ENCODE measurements at regions not wholly inside any gene's neighbourhood (a gene's known extent, or its start where the extent isn't known, plus 50 kb on each side); places are given as distances from the start of the nearest gene placed in this dataset.
"Not testable (repeated sequence)": the region's sequence is repeated elsewhere in the genome, so short reads cannot be mapped to it uniquely, and the experiment has no call there.

- DNase-seq: no peak
Measured at GRCh38 chr7:9231630-9232121, 798.3 kb downstream of the NXPH1 start.

- no peak for DNase-seq
Measured at GRCh38 chr7:9240001-9240400, 806.6 kb downstream of the NXPH1 start.

GRCh38 chr7:9241826-9242225, 808.4 kb downstream of the NXPH1 start:
- no peak for DNase-seq

- DNase-seq: no peak
Measured at GRCh38 chr7:9242636-9243035, 809.2 kb downstream of the NXPH1 start.

- DNase-seq: no peak
Measured at GRCh38 chr7:9250876-9251275, 817.5 kb downstream of the NXPH1 start.

- no peak for DNase-seq
Measured at GRCh38 chr7:9264395-9264794, 831.0 kb downstream of the NXPH1 start.

GRCh38 chr7:9280088-9280487, 846.7 kb downstream of the NXPH1 start:
- no peak for DNase-seq

GRCh38 chr7:9283246-9283645, 849.8 kb downstream of the NXPH1 start:
- DNase-seq: no peak

GRCh38 chr7:9302436-9302835, 869.0 kb downstream of the NXPH1 start:
- DNase-seq: no peak

GRCh38 chr7:9307131-9307530, 873.7 kb downstream of the NXPH1 start:
- no peak for DNase-seq

- no peak for DNase-seq
Measured at GRCh38 chr7:9324513-9324912, 891.1 kb downstream of the NXPH1 start.

- no peak for DNase-seq
Measured at GRCh38 chr7:9328296-9328695, 894.9 kb downstream of the NXPH1 start.

- no peak for DNase-seq
Measured at GRCh38 chr7:9349625-9350024, 916.2 kb downstream of the NXPH1 start.

GRCh38 chr7:9391221-9391620, 957.8 kb downstream of the NXPH1 start:
- DNase-seq: no peak

GRCh38 chr7:9391984-9392383, 958.6 kb downstream of the NXPH1 start:
- DNase-seq: no peak

- not testable (repeated sequence) for DNase-seq
Measured at GRCh38 chr7:9404386-9404785, 971.0 kb downstream of the NXPH1 start.

- no peak for DNase-seq
Measured at GRCh38 chr7:9407816-9408215, 974.4 kb downstream of the NXPH1 start.

- DNase-seq: no peak
Measured at GRCh38 chr7:9453521-9453920, 1020.1 kb downstream of the NXPH1 start.

GRCh38 chr7:9488555-9488954, 1055.1 kb downstream of the NXPH1 start:
- no peak for DNase-seq

GRCh38 chr7:9498303-9498702, 1064.9 kb downstream of the NXPH1 start:
- no peak for DNase-seq

GRCh38 chr7:9502269-9502668, 1068.9 kb downstream of the NXPH1 start:
- DNase-seq: no peak

GRCh38 chr7:9504678-9505077, 1071.3 kb downstream of the NXPH1 start:
- no peak for DNase-seq

GRCh38 chr7:9505516-9505915, 1072.1 kb downstream of the NXPH1 start:
- no peak for DNase-seq

GRCh38 chr7:9507290-9507689, 1073.9 kb downstream of the NXPH1 start:
- DNase-seq: no peak

- DNase-seq: no peak
Measured at GRCh38 chr7:9516662-9517061, 1083.3 kb downstream of the NXPH1 start.

- no peak for DNase-seq
Measured at GRCh38 chr7:9523579-9523978, 1090.2 kb downstream of the NXPH1 start.

Data from stimulated activated CD4-positive, alpha-beta T cell treated with anti-CD3 and anti-CD28 coated beads, Interleukin-12 subunit alpha, Interleukin-12 subunit beta, amount 100 ng/mL, for 4 hours (primary cell).